Ishikawa (cell line): ENCODE measurements at regions not wholly inside any gene's neighbourhood (a gene's known extent, or its start where the extent isn't known, plus 50 kb on each side); places are given as distances from the start of the nearest gene placed in this dataset.

Source experiments
- CEBPB ChIP-seq: IDR thresholded peaks from 2 replicates; pipeline ENCODE4 v1.6.1; 2012
- CREB1 ChIP-seq: IDR thresholded peaks from 2 replicates; pipeline ENCODE4 v1.6.1; 2012; ENCODE audit warnings: low read depth
- EGR1 ChIP-seq: IDR thresholded peaks from 2 replicates; pipeline ENCODE4 v1.6.1; 2012
- EP300 ChIP-seq: IDR thresholded peaks from 2 replicates; pipeline ENCODE4 v1.6.1; 2012; ENCODE audit warnings: borderline replicate concordance
- FOXM1 ChIP-seq: IDR thresholded peaks from 2 replicates; pipeline ENCODE4 v1.6.1; 2012; ENCODE audit warnings: low read depth, borderline replicate concordance
- NFIC ChIP-seq: IDR thresholded peaks from 2 replicates; pipeline ENCODE4 v1.6.1; 2012
- RAD21 ChIP-seq: IDR thresholded peaks from 2 replicates; pipeline ENCODE4 v1.6.1; 2012; ENCODE audit warnings: low read depth
- TAF1 ChIP-seq: IDR thresholded peaks from 2 replicates; pipeline ENCODE4 v1.6.1; 2012; ENCODE audit warnings: low read depth, mild to moderate bottlenecking
- TCF12 ChIP-seq: IDR thresholded peaks from 2 replicates; pipeline ENCODE4 v1.6.1; 2012; ENCODE audit warnings: low read depth
- TEAD4 ChIP-seq: IDR thresholded peaks from 2 replicates; pipeline ENCODE4 v1.6.1; 2012
- YY1 ChIP-seq: IDR thresholded peaks from 2 replicates; pipeline ENCODE4 v1.6.1; 2012; ENCODE audit warnings: low read depth
- ZBTB7A ChIP-seq: IDR thresholded peaks from 2 replicates; pipeline ENCODE4 v1.6.1; 2012; ENCODE audit warnings: low read depth
- TF ChIP-seq, protein P1 (sequence below): IDR thresholded peaks from 2 replicates; pipeline ENCODE4 v1.6.1; 2012; ENCODE audit warnings: low read depth, mild to moderate bottlenecking
- TF ChIP-seq, protein P2 (sequence below): IDR thresholded peaks from 2 replicates; pipeline ENCODE4 v1.6.1; 2012
- TF ChIP-seq, protein P3 (sequence below): IDR thresholded peaks from 2 replicates; pipeline ENCODE4 v1.6.1; 2012

DNA sequence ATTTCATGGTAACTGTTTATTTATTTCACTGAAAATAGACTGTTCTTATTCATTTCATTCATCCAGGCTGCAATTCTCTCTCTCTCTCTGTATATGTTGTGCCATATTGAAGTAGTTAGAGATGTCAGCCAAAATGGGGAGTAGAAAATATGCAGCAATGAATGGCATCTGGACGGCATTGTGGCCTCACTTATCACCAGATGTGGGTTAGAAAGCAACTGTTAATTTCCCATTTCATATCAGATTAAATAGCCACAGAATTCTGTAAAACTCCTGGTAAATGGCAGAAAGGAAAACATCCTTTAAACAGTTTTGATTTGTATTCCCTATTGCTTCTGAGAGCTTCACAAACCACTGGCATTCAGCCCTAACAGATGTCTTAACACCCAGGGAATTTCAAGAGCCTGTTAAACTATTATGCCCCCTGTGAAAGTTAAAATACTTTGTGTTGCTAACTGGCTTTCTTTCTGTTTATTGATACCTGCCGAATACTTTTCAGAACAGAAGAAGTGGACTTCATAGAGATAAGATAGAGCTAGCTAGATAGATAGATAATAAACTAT, 1763.3 kb upstream of the MIR17HG start:
- TF ChIP-seq FOXM1 = no peak
- no peak for TF ChIP-seq EGR1
- no peak for TF ChIP-seq CREB1
- TF ChIP-seq, protein P1, sequence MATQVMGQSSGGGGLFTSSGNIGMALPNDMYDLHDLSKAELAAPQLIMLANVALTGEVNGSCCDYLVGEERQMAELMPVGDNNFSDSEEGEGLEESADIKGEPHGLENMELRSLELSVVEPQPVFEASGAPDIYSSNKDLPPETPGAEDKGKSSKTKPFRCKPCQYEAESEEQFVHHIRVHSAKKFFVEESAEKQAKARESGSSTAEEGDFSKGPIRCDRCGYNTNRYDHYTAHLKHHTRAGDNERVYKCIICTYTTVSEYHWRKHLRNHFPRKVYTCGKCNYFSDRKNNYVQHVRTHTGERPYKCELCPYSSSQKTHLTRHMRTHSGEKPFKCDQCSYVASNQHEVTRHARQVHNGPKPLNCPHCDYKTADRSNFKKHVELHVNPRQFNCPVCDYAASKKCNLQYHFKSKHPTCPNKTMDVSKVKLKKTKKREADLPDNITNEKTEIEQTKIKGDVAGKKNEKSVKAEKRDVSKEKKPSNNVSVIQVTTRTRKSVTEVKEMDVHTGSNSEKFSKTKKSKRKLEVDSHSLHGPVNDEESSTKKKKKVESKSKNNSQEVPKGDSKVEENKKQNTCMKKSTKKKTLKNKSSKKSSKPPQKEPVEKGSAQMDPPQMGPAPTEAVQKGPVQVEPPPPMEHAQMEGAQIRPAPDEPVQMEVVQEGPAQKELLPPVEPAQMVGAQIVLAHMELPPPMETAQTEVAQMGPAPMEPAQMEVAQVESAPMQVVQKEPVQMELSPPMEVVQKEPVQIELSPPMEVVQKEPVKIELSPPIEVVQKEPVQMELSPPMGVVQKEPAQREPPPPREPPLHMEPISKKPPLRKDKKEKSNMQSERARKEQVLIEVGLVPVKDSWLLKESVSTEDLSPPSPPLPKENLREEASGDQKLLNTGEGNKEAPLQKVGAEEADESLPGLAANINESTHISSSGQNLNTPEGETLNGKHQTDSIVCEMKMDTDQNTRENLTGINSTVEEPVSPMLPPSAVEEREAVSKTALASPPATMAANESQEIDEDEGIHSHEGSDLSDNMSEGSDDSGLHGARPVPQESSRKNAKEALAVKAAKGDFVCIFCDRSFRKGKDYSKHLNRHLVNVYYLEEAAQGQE = no peak
- TF ChIP-seq TAF1 = no peak
- no peak for TF ChIP-seq EP300
- TF ChIP-seq RAD21 = no peak
- TF ChIP-seq, protein P2, sequence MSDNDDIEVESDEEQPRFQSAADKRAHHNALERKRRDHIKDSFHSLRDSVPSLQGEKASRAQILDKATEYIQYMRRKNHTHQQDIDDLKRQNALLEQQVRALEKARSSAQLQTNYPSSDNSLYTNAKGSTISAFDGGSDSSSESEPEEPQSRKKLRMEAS = no peak
- TF ChIP-seq YY1 = no peak
- TF ChIP-seq TCF12 = no peak
- TF ChIP-seq CEBPB = no peak
- no peak for TF ChIP-seq TEAD4
- no peak for TF ChIP-seq NFIC

DNA sequence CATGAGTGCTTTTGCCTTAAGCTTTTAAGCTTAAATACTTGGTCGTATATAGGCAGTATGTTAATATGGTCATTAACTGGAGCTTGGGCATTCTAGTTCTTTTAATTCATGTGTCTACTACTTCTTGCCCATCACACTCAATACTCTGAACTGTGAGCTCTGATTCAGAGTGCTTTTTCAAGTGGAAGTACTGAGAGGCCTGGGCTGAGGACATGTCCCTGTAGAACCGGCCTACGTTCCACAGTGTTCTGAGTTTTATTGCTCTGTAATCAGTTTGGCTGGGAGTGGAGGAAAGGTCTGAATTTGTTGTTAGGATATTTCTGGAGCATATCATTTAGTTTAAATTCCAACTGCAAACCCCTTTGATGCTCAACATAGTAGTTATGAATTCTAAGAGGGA, 1744.8 kb upstream of the MIR17HG start:
- no peak for TF ChIP-seq NFIC
- TF ChIP-seq, protein P3, sequence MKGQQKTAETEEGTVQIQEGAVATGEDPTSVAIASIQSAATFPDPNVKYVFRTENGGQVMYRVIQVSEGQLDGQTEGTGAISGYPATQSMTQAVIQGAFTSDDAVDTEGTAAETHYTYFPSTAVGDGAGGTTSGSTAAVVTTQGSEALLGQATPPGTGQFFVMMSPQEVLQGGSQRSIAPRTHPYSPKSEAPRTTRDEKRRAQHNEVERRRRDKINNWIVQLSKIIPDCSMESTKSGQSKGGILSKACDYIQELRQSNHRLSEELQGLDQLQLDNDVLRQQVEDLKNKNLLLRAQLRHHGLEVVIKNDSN = no peak
- TF ChIP-seq TCF12 = no peak
- TF ChIP-seq, protein P2 = no peak
- TF ChIP-seq TEAD4 = no peak
- no peak for TF ChIP-seq EGR1
- no peak for TF ChIP-seq FOXM1
- no peak for TF ChIP-seq RAD21
- TF ChIP-seq, protein P1 = no peak
- no peak for TF ChIP-seq ZBTB7A
- no peak for TF ChIP-seq EP300
- TF ChIP-seq YY1 = no peak
- TF ChIP-seq CEBPB = no peak
- no peak for TF ChIP-seq TAF1
- TF ChIP-seq CREB1 = no peak

DNA sequence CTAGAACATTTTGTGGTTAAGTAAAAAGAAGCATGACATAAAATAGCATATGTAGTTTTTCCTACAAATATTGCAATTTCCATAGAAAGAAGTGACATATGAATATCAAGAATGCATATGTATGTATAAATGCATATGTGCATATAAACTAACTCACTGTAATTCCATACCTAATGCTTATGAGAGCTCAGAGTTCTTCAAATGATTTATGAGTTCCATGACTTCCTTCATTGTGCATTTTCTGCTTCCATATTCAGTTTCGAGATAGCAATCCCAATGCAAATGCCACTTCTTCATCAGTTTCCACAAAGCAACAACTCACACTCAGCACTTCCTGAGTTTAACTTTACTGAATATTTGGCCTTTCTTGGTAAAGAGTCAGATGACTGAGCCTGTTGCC, 1744.3 kb upstream of the MIR17HG start:
- TF ChIP-seq NFIC (no peak), TEAD4 (no peak), CEBPB (no peak)
- TF ChIP-seq, protein P1 = no peak

DNA sequence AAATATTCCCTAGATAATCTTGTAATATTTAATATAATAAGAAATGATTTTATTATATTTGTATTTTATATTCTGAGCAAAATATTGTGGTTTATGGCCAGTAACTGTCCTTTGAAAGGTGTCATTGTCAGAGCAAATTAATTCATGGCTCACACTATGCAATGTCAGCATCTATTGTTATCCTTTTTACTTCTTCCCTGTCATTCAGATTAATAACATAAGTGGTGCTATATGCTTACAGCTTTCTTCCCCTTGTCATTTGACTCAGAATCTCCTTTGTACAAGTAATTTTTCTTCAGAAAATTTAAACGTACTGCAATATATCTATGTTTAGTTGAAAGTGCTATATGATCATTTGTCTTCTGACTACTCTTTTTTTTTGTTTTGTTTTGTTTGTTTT, 1738.2 kb upstream of the MIR17HG start:
- TF ChIP-seq TAF1 (no peak), CEBPB (no peak), EGR1 (no peak), RAD21 (no peak)
- TF ChIP-seq, protein P2 = no peak
- TF ChIP-seq, protein P1 = no peak
